Heart left ventricle (tissue), 13 donors: ENCODE measurements at regions not wholly inside any gene's neighbourhood (a gene's known extent, or its start where the extent isn't known, plus 50 kb on each side); places are given as distances from the start of the nearest gene placed in this dataset.

ENCODE experiments used
- POLR2A ChIP-seq, 2 donors: fragments of 450-650 bp; IDR thresholded peaks; one replicate each; pipeline ENCODE4 v1.6.1; 2017; ENCODE audit warnings: antibody characterized with exemption in 2 of 2, mild to moderate bottlenecking in 2 of 2, moderate library complexity in 2 of 2
- TF ChIP-seq, protein P1 (sequence below), 12 donors: fragments of 200-600 bp; sonication (generic) in 4 of 12; IDR thresholded peaks; one replicate each; pipeline versions ENCODE4 v1.5.0 to v1.8.0; 2018 to 2022; ENCODE audit warnings: antibody characterized with exemption in 12 of 12, mild to moderate bottlenecking in 5 of 12
- donor health status: ischemic (EF 13 %, LVEDD 7.1; RV severe dilation, severe dysfunction).
- donor health status: DM: no; HTN: yes; CAD: no.
- donor health status: DM: no; HTN: no; CAD: no.
- donor health status: ischemic (EF 25% LVEDD 6.9; RV normal size, moderate dysfunction).
- donor health status: ischemic (EF 25% LVEDD 5.7; RV mildly dilated, moderate dysfunction).
- donor health status: ischemic (EF 35%, LVEDD 5.7; RV mildly dilated, moderate dysfunction).
- donor health status: nonischemic (EF 11% LVEDD 7.7; RV severe dilation, severe dysfunction).
- donor health status: DM: yes; HTN: yes; CAD: no.
- donor health status: PGD.
- donor health status: ischemic (EF 29% LVEDD 5.4; RV normal size, mild dysfunction).
- donor health status: nonischemic (EF 23%, LVEDD 6.1; RV moderate dilation, normal function).

DNA sequence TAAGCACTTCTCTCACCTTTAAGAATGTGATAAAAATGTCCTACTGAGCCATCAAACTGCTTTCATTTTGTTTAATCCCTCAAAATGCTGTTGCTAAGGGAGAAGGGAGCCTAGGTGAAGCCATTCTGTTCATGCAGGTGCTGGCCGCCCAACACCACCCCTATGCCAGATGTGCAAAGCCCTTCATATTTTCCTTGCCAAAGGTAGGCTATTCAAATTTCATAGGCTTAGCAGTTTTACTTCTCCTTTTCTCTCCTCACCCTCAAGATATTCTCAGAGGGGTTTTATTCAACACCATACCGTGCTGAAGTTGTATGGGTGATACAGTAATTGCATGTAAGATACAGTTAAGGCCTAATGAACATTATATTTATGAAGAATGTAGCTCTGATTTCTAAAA lies 461.7 kb downstream of the GXYLT1 start:
- TF ChIP-seq, protein P1, sequence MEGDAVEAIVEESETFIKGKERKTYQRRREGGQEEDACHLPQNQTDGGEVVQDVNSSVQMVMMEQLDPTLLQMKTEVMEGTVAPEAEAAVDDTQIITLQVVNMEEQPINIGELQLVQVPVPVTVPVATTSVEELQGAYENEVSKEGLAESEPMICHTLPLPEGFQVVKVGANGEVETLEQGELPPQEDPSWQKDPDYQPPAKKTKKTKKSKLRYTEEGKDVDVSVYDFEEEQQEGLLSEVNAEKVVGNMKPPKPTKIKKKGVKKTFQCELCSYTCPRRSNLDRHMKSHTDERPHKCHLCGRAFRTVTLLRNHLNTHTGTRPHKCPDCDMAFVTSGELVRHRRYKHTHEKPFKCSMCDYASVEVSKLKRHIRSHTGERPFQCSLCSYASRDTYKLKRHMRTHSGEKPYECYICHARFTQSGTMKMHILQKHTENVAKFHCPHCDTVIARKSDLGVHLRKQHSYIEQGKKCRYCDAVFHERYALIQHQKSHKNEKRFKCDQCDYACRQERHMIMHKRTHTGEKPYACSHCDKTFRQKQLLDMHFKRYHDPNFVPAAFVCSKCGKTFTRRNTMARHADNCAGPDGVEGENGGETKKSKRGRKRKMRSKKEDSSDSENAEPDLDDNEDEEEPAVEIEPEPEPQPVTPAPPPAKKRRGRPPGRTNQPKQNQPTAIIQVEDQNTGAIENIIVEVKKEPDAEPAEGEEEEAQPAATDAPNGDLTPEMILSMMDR (IDR thresholded peaks at IDR 0.05): no peak
- TF ChIP-seq POLR2A (IDR thresholded peaks at IDR 0.05): no peak
